Pancreas (tissue), 10 donors: ENCODE measurements at regions not wholly inside any gene's neighbourhood (a gene's known extent, or its start where the extent isn't known, plus 50 kb on each side); places are given as distances from the start of the nearest gene placed in this dataset.

Experiments used
- ATAC-seq, 4 donors: fragments of 200-7000 bp; cut with Tn5 transposase; one replicate each; pipeline versions ENCODE4 v1.8.0 to v1.9.1; 2020; ENCODE audit warnings: mild to moderate bottlenecking in 4 of 4, moderate library complexity in 4 of 4
- DNase-seq, 6 donors: peaks; one replicate each; pipeline ENCODE4 v3.0.0-alpha.2; 2020
- FAIRE-seq: peaks from 2 replicates; lab custom pipeline; 2012; peaks lifted over from hg19 to GRCh38; lab: Jason Lieb, UNC
- H3K27ac ChIP-seq, 4 donors: fragments of 200-600 bp; sonication (generic); 1 replicate in 3 of 4; 2 replicates in 1 of 4; pipeline versions ENCODE4 v1.5.0 to v1.8.0; 2020
- H3K27me3 ChIP-seq, 4 donors: fragments of 200-600 bp; one replicate each; pipeline ENCODE4 v1.8.0; 2021
- H3K36me3 ChIP-seq, 3 donors: fragments of 200-600 bp; sonication (generic) in 1 of 3; one replicate each; pipeline versions ENCODE4 v1.5.0 to v1.8.0; 2020 to 2021
- H3K4me1 ChIP-seq, 3 donors: fragments of 200-600 bp; one replicate each; pipeline ENCODE4 v1.8.0; 2021
- H3K4me3 ChIP-seq, 4 donors: fragments of 200-600 bp; sonication (generic) in 2 of 4; one replicate each; pipeline versions ENCODE4 v1.5.0 to v1.8.0; 2020 to 2021
- H3K9me3 ChIP-seq, 4 donors: fragments of 200-600 bp; one replicate each; pipeline ENCODE4 v1.8.0; 2021
- CTCF ChIP-seq, 4 donors: fragments of 200-600 bp; sonication (generic) in 3 of 4; IDR thresholded peaks; one replicate each; pipeline versions ENCODE4 v1.5.0 to v1.8.0; 2021; ENCODE audit warnings: antibody characterized with exemption in 4 of 4
- WGBS, 2 donors: extraction: QIAGEN DNeasy Blood & Tissue Kit; methylation state at CpG; one replicate each; pipeline ENCODE4 v1.1.7; 2013; 5-methylcytosine and 5-hydroxymethylcytosine counted together
- intact Hi-C, 3 donors: fragments of 100-400 bp; cut with DNase I; formaldehyde crosslinking; loops; one replicate each; pipeline versions ENCODE4 v1.11.1 to v1.14.2; 2022
- donor health status: healthy with polysubstance abuse.
- donor health status: DM: no; HTN: no; CAD: no; lungs with moderate emphysema.
- donor health status: DM: no; HTN: no; CAD: no.
- donor health status: control.
- donor health status: control.
- donor health status: Bipolar disorder and iron deficiency.
- donor health status: DM: yes; HTN: yes; CAD: no.
- donor health status: DM: no; HTN: no; CAD: no.
- donor health status: DM: no; HTN: no; CAD: no.
- donor health status: DM: yes; HTN: yes; CAD: no.

- Histone ChIP-seq H3K36me3 (no peaks in the 10 kb centered on the region), H3K4me1 (no peaks in the 10 kb centered on the region), H3K27me3 (no peaks in the 10 kb centered on the region), H3K9me3 (no peaks in the 10 kb centered on the region), H3K4me3 (no peak overlapping the region), H3K27ac (no peak overlapping the region)
- intact Hi-C loops: no loop called here
- 17 to 18% methylated on average over 2 of the region's 2 CpGs for WGBS, 2 donors
- FAIRE-seq (no peak), DNase-seq (no peak), ATAC-seq (no peak)
- TF ChIP-seq CTCF (IDR thresholded peaks at IDR 0.05): no peak
These were observed 75.8 kb downstream of the NRN1 start for GRCh38 chr6:5930968-5931367.

- no peak for TF ChIP-seq CTCF (IDR thresholded peaks at IDR 0.05)
- Histone ChIP-seq H3K4me3 (no peak overlapping the region), H3K27ac (no peak overlapping the region), H3K9me3 (no peaks in the 10 kb centered on the region), H3K27me3 (no peaks in the 10 kb centered on the region), H3K4me1 (no peaks in the 10 kb centered on the region), H3K36me3 (no peaks in the 10 kb centered on the region)
- 53 to 55% methylated on average over 4 of the region's 4 CpGs for WGBS, 2 donors
- no peak for FAIRE-seq
- no peak for DNase-seq
- no peak for ATAC-seq
- intact Hi-C loops: no loop called here
These were observed 76.5 kb downstream of the NRN1 start for GRCh38 chr6:5930143-5930770.

- FAIRE-seq (no peak), DNase-seq (no peak), ATAC-seq (no peak)
- Histone ChIP-seq H3K4me1 (no peaks in the 10 kb centered on the region), H3K36me3 (no peaks in the 10 kb centered on the region), H3K9me3 (no peaks in the 10 kb centered on the region), H3K27me3 (no peaks in the 10 kb centered on the region), H3K27ac (no peak overlapping the region), H3K4me3 (no peak overlapping the region)
- 71 to 80% methylated on average over 4 of the region's 4 CpGs for WGBS, 2 donors
- intact Hi-C loops: no loop called here
- no peak for TF ChIP-seq CTCF (IDR thresholded peaks at IDR 0.05)
These were observed 82.9 kb downstream of the NRN1 start for GRCh38 chr6:5923840-5924239.

GRCh38 chr6:5922230-5922629 lies 84.5 kb downstream of the NRN1 start:
- Histone ChIP-seq H3K27me3 (no peaks in the 10 kb centered on the region), H3K9me3 (no peaks in the 10 kb centered on the region), H3K4me1 (no peaks in the 10 kb centered on the region), H3K4me3 (no peak overlapping the region), H3K27ac (no peak overlapping the region), H3K36me3 (no peaks in the 10 kb centered on the region)
- no peak for FAIRE-seq
- intact Hi-C loops: no loop called here
- DNase-seq: no peak
- whole genome bisulfite sequencing, 2 donors: 52 to 56% methylated on average over 4 of the region's 4 CpGs
- no peak for ATAC-seq
- no peak for TF ChIP-seq CTCF (IDR thresholded peaks at IDR 0.05)

GRCh38 chr6:5909721-5910120 lies 97.0 kb downstream of the NRN1 start:
- 80 to 86% methylated on average over 5 of the region's 5 CpGs for WGBS, 2 donors

More at GRCh38 chr6:5909721-5910120, 97.0 kb downstream of the NRN1 start:
- no peaks in the 10 kb centered on the region for H3K27me3 ChIP-seq
- DNase-seq: no peak
- H3K4me1 ChIP-seq: no peaks in the 10 kb centered on the region
- H3K36me3 ChIP-seq: no peaks in the 10 kb centered on the region
- intact Hi-C loops: no loop called here
- no peak for TF ChIP-seq CTCF (IDR thresholded peaks at IDR 0.05)
- H3K27ac ChIP-seq: no peak overlapping the region
- no peak overlapping the region for H3K4me3 ChIP-seq
- no peak for FAIRE-seq
- no peak for ATAC-seq
- H3K9me3 ChIP-seq: no peaks in the 10 kb centered on the region
